ENCODE measurements at regions not wholly inside any gene's neighbourhood (a gene's known extent, or its start where the extent isn't known, plus 50 kb on each side); places are given as distances from the start of the nearest gene placed in this dataset.

DNA sequence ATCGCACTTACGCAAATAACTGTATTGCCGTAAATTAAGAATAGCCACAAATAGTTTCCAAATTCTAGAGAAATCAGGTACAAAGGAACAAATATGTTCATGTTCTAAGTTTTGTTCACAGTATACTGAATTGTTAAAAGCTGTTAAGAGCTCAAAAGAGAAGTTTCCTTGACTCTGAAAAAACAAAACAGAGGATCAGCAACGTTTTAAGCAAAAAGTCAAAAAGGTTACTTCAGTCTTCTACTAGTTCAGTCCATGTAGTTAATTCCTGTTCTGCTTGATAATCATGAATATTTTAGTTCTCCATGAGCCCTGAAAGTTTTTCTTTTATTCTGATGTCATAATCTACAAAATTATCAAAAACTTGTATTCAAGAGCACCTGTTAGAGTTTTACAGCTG is 128.6 kb upstream of the MAST4 start:
- DNase-seq (ENCODE audit: low read depth, low spot score) (no peak), ATAC-seq (no peak)
- intact Hi-C loops (cut with micrococcal nuclease): no loop called here
- Histone ChIP-seq H3K4me2 (ENCODE audit: low read length) (no peak overlapping the region), H3K9me3 (ENCODE audit: control insufficient read depth in 1 of 2, insufficient read depth in 1 of 2, low read depth in 1 of 2, low read length in 2 of 2) (peaks cover 4 to 5% of the 10 kb centered on the region in 2 experiments; a peak in 2 of 4 replicates), H3K36me3 (ENCODE audit: control insufficient read depth in 1 of 2, insufficient read depth in 2 of 2, low read length in 2 of 2) (no peaks in the 10 kb centered on the region), H3K9me2 (ENCODE audit: insufficient read depth) (no peaks in the 10 kb centered on the region; the same call in 1 of the 2 replicates), H3K9ac (ENCODE audit: low read length) (no peak overlapping the region), H3K4me3 (replicated peaks in 1 of 2; ENCODE audit: low read depth in 1 of 2, low read length in 2 of 2) (no peak overlapping the region), H3K4me1 (ENCODE audit: control insufficient read depth in 1 of 2, insufficient read depth in 2 of 2, low read length in 2 of 2) (no peaks in the 10 kb centered on the region), H4K20me1 (ENCODE audit: insufficient read depth) (no peaks in the 10 kb centered on the region), H2AFZ (ENCODE audit: low read depth, low read length, poor library complexity, severe bottlenecking) (no peak overlapping the region), H3K27ac (ENCODE audit: low read depth, low read length) (no peak overlapping the region), H3K79me2 (ENCODE audit: insufficient read depth, low read length) (no peaks in the 10 kb centered on the region), H3K27me3 (ENCODE audit: insufficient read depth, low read length) (peaks cover 15% of the 10 kb centered on the region; the same call in 1 of the 2 replicates)
- RAD21 ChIA-PET (ENCODE audit: low non-redundant PET in 1 of 2, low total read pairs in 2 of 2, uncharacterized antibody in 2 of 2, unreplicated experiment in 2 of 2): no interaction called here
- CTCF ChIA-PET: no interaction called here
- TF ChIP-seq EZH2phosphoT487 (IDR thresholded peaks at IDR 0.05; ENCODE audit: borderline replicate concordance): no peak
- POLR2A ChIA-PET: no interaction called here
- BruUV-seq (replicated peaks): no TSS peak

DNA sequence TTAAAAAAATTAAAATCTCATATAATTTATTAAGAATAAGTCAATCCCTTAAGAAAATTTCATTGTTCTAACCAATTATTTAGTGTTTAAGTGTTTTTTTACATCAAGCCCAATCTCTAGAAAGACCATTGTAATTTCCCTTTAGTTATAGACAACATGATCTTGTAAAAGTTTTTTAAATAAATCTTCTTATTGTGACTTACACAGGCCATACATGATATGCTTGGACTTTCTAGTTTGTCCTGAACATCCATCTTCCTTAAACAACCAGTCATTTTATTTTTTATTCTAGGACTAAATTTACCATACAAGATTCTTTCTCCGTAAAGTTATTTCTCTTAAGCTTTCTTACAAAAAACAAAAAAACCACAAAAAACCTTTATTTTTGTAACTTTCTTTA is 126.5 kb upstream of the MAST4 start:
- no peak for ATAC-seq
- Histone ChIP-seq H3K27me3 (ENCODE audit: insufficient read depth, low read length) (no peaks in the 10 kb centered on the region), H3K9ac (ENCODE audit: low read length) (no peak overlapping the region), H3K4me2 (ENCODE audit: low read length) (no peak overlapping the region), H4K20me1 (ENCODE audit: insufficient read depth) (no peaks in the 10 kb centered on the region), H3K9me2 (ENCODE audit: insufficient read depth) (no peaks in the 10 kb centered on the region; the same call in 1 of the 2 replicates), H3K79me2 (ENCODE audit: insufficient read depth, low read length) (no peaks in the 10 kb centered on the region), H3K4me3 (replicated peaks in 1 of 2; ENCODE audit: low read depth in 1 of 2, low read length in 2 of 2) (no peak overlapping the region), H3K27ac (ENCODE audit: low read depth, low read length) (no peak overlapping the region), H3K4me1 (ENCODE audit: control insufficient read depth in 1 of 2, insufficient read depth in 2 of 2, low read length in 2 of 2) (no peaks in the 10 kb centered on the region), H2AFZ (ENCODE audit: low read depth, low read length, poor library complexity, severe bottlenecking) (no peak overlapping the region), H3K36me3 (ENCODE audit: control insufficient read depth in 1 of 2, insufficient read depth in 2 of 2, low read length in 2 of 2) (no peaks in the 10 kb centered on the region), H3K9me3 (ENCODE audit: control insufficient read depth in 1 of 2, insufficient read depth in 1 of 2, low read depth in 1 of 2, low read length in 2 of 2) (peaks cover 4 to 5% of the 10 kb centered on the region in 2 experiments; a peak in 2 of 4 replicates)
- BruUV-seq (replicated peaks): no TSS peak
- peak; percentile 6 for DNase-seq (ENCODE audit: low read depth, low spot score)
- RAD21 ChIA-PET (ENCODE audit: low non-redundant PET in 1 of 2, low total read pairs in 2 of 2, uncharacterized antibody in 2 of 2, unreplicated experiment in 2 of 2): no interaction called here
- TF ChIP-seq ZNF274 (IDR thresholded peaks at IDR 0.05; ENCODE audit: low read depth, low read length) (no peak), EZH2 (IDR thresholded peaks at IDR 0.05) (no peak), JUND (IDR thresholded peaks at IDR 0.05) (no peak), ELF1 (IDR thresholded peaks at IDR 0.05; ENCODE audit: borderline replicate concordance, low read depth) (no peak), YY1 (IDR thresholded peaks at IDR 0.05; ENCODE audit: extremely low read depth, insufficient replicate concordance, low read depth, low read length) (no peak)
- TF ChIP-seq, protein P1, sequence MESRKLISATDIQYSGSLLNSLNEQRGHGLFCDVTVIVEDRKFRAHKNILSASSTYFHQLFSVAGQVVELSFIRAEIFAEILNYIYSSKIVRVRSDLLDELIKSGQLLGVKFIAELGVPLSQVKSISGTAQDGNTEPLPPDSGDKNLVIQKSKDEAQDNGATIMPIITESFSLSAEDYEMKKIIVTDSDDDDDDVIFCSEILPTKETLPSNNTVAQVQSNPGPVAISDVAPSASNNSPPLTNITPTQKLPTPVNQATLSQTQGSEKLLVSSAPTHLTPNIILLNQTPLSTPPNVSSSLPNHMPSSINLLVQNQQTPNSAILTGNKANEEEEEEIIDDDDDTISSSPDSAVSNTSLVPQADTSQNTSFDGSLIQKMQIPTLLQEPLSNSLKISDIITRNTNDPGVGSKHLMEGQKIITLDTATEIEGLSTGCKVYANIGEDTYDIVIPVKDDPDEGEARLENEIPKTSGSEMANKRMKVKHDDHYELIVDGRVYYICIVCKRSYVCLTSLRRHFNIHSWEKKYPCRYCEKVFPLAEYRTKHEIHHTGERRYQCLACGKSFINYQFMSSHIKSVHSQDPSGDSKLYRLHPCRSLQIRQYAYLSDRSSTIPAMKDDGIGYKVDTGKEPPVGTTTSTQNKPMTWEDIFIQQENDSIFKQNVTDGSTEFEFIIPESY (IDR thresholded peaks at IDR 0.05; ENCODE audit: extremely low read depth, insufficient replicate concordance, low read length): no peak
- intact Hi-C loops (cut with micrococcal nuclease): no loop called here
- POLR2A ChIA-PET: no interaction called here
- CTCF ChIA-PET: no interaction called here
